Stimulated activated CD4-positive, alpha-beta T cell treated with anti-CD3 and anti-CD28 coated beads, TNF-alpha, amount 100 ng/mL, for 48 hours (primary cell): ENCODE measurements at regions not wholly inside any gene's neighbourhood (a gene's known extent, or its start where the extent isn't known, plus 50 kb on each side); places are given as distances from the start of the nearest gene placed in this dataset.
"Not testable (repeated sequence)": the region's sequence is repeated elsewhere in the genome, so short reads cannot be mapped to it uniquely, and the experiment has no call there.

Source experiments
- DNase-seq, 3 donors: peaks; one replicate each; pipeline ENCODE4 v3.0.0-alpha.2; 2020; ENCODE audit warnings: low read depth in 3 of 3

DNA sequence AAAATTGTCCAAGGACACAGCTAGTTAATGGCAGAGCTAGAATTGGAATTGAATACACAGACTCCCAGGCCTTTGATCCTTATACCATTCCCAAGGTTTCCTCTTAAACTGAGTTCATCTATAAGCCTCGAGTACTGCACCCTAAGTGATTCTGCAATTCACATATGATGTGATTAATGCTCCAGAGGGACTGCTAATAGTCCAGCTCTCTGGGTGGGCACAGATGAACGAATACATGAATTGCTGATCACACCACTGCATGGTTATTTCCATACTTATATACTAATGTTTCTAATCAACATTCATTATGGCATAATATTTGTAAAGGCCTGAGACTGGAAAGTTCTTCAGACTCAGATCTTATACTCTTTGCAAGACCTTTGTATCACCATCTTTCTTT, 101.8 kb downstream of the NUFIP1 start:
- DNase-seq, result no peak

GRCh38 chr13:44884076-44884729, 105.1 kb downstream of the NUFIP1 start:
- no peak for DNase-seq

DNA sequence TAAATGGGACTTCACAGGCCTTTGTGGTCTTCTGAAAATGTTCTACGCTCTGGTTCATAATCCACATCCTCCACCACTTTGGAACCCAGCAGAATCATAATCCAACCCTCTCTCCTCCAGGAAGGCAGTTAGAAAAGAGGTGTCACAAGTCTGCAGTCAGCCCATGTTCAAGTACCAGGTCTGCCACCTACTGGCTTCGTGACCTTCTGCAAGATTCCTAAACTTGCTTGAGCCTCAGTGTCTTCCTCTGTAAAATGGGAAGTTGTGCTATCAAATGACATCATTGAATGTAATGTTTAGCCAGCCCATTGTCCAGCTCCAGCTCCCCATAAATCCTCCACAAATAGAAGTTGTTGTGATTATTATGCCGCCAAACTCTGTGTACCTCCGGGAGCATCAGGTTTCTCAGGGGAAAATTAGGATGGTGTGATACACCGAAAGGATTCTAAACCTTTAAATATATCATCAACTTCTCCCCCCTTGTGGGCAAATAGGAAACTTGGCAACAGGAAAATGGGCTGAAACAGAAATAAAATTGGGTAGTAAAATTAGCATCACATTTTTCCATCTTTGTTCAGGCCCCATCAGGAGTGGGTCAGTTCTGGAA, 109.7 kb downstream of the NUFIP1 start:
- no peak for DNase-seq

DNA sequence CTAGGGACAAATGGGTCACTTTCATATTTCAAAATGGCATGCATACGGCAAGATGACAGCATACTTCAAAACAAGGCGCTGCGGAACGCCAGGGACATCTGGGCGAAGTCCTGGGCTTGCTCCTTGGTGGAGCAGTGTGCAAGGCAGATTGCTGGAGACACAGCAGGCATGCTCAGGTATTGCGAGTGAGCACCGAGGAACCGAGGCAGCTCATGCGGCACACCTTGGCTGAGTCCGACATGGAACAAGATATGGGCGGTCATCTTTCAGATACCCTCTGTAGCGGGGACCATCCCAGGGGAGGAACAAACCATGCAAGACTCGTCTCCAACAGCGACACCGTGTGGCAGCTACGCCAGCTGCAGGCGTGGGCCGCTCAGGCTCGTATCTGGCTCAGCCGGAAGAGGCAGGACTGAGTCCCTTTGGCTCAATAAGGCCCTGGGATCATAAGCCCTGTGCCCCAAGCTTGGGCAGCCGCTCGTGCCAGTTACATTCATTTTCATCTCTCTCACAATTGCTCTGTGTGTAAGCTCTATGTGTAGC, 112.4 kb downstream of the NUFIP1 start:
- no peak for DNase-seq

GRCh38 chr13:44874886-44875630, 114.2 kb downstream of the NUFIP1 start:
- no peak for DNase-seq

- no peak for DNase-seq
Observed at GRCh38 chr13:44874176-44874575, 115.1 kb downstream of the NUFIP1 start.

GRCh38 chr13:44873461-44873860, 115.8 kb downstream of the NUFIP1 start:
- no peak for DNase-seq

- no peak for DNase-seq
Observed at GRCh38 chr13:44872751-44873150, 116.5 kb downstream of the NUFIP1 start.

DNA sequence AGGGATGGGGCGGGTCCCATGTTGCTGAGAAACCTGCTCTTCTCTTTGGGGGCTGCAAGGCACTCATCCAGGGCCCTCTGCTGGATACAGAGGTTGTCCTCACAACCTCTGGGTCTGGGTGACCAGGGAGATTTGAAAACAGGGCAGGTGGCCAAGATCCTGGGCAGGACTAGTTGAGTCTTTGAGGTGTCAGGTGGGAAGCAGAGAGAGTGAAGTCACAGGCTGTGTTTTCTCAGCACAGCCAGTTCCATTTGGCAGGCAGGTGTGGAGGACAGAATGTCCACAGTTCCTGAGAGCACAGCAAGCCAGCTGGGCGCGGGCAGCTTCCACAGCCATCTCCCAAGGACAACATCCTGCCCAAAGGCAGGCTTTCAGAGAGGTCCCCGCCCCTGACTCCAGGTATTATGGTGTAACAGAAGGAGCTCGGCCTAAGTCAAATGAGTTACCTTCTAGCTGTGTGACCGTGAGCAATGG, 118.8 kb downstream of the NUFIP1 start:
- no peak for DNase-seq

DNA sequence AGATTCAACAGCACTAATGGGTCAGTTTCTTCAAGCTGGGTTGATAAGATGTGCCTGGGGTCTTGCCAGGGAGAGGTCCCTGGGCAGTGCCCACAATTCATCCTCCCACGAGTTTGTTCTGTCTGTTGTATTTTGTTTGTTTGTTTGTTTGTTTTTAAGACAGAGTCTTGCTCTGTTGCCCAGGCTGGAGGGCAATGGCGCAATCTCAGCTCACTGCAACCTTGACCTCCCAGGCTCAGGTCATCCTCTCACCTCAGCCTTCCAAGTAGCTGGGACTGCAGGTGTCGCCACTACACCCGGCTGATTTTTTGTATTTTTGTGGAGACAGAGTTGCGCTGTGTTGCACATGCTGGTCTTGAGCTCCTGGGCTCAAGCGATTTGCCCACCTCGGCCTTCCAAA, 120.1 kb downstream of the NUFIP1 start:
- no peak for DNase-seq

DNA sequence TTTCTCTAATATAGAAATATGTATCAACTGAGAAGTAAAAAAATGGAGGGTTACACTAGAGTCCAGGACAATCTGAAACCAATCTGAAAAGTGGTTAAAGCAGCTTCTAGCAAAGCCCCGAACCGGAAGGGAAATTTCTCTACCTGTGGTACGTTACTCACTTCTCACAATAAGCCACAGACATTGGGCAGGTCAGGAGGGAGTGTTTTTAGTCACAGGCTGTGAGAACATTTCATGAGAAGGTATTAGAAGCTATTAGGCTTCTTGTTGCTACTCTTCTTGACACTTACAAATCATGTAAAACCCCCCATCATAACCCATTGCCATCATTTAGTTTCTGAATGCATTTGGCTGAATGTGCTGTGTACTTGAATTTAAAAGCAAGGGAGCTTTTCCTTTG, 120.9 kb downstream of the NUFIP1 start:
- no peak for DNase-seq

- DNase-seq, result no peak
Observed at GRCh38 chr13:44867825-44868224, 121.4 kb downstream of the NUFIP1 start.

DNA sequence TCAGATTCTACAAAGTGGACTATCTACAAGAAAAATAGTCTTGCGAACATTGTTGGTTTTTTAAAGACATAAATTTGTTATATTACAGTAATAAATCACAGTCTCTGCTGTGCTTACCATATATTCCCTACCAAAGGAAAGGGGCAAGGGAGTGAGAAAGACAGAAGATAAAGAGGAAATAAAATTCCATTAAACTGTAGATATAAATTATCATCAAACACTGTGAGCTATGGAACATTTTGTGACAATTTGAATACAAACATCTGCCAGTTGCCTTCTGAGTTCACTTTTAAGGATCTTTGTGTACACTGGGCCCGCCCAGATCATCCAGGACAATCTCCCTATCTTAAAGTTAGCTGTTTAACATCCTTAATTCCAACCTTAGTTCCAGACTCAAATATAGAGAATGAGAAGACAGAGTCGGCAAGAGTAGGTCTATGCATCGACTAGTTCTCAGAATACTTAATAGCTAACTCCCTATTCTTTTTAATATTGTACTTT, 122.8 kb downstream of the NUFIP1 start:
- DNase-seq, result no peak

GRCh38 chr13:44865722-44866410, 123.4 kb downstream of the NUFIP1 start:
- no peak for DNase-seq

- not testable (repeated sequence) for DNase-seq
Observed at GRCh38 chr13:44863641-44864040, 125.6 kb downstream of the NUFIP1 start.

- DNase-seq, result no peak
Observed at GRCh38 chr13:44860454-44860853, 128.8 kb downstream of the NUFIP1 start.

GRCh38 chr13:44857736-44858135, 131.5 kb downstream of the NUFIP1 start:
- DNase-seq, result no peak

DNA sequence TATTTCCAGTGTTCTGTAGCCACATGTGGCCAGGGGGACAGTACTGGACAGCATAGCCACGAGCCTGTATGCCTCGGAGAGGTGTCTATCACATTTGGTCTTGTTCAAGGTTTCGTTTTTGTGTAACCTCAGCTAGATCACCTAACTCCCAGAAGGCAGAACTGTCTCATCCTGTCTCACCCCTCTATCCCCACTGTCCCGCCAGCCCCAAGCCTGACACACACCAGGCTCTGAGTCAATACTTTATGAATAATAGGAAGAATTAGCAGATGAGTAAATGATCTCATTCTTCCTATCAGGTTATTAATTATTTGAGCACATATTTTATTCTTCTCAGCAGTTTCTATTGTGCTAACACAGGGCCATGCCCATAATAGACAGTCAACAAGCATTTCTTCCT, 132.2 kb downstream of the NUFIP1 start:
- no peak for DNase-seq

DNA sequence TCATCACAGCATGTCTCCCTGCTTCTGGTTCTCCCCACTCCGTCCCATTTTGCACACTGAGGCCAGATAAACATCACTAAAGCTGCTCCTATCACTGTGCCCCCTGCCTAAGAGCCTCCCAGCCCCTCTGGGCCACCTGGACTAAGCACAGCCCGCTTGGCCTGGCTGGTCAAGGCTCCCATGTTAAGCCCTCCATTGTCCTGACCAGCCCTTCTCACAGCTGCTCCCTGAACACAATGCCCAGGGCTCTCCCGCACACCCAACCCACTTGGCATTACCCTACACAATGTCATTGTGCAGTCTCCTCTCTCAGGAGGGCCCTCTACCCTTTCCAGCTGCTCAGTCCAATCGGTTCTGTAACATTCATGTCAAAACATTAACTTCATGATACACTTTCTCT, 133.4 kb downstream of the NUFIP1 start:
- DNase-seq, result no peak

DNA sequence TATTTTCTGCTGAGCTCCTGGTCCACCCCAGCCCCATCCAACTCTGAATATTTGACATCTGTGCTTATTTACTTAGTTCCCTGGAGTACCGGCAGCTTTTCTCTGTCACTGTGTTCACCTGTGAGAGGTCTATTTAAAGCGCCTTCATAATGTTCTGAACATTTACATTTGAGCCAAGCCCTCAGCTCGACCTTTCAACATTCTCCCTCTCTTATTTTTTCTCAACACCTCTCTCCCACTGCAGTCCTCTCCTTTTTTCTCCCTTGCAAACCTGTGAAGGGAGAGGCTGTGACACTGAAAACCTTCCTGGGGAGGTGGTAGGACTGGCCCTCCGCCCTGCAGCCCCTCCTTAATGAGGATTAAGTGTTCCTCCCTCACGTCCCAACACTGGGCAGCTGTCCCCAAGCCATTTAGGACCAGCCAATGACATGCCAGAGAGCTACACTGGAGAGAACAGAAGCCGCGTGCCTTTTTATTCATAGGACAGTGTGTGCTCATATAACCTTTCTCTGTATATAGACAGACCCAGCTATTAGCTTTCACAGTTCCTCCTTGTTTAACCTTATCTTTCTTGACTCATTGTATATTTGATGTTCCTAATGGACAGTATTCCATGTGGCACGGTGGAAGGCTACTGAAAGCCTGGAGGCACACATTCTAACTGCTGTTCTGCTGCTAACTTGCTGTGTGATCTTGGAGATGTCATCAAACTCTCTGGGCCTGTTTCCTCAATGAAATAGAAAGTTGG, 134.8 kb downstream of the NUFIP1 start:
- no peak for DNase-seq

- DNase-seq, result no peak
Observed at GRCh38 chr13:44853641-44854040, 135.6 kb downstream of the NUFIP1 start.
